Hepatocyte (in vitro differentiated cells): ENCODE measurements at regions not wholly inside any gene's neighbourhood (a gene's known extent, or its start where the extent isn't known, plus 50 kb on each side); places are given as distances from the start of the nearest gene placed in this dataset.
"Not testable (repeated sequence)": the region's sequence is repeated elsewhere in the genome, so short reads cannot be mapped to it uniquely, and the experiment has no call there.

Source experiments
- EZH2 ChIP-seq: fragments of 200-600 bp; sonication (generic); IDR thresholded peaks from 2 replicates; pipeline ENCODE4 v1.6.1; 2016; ENCODE audit warnings: antibody characterized with exemption, mild to moderate bottlenecking, borderline replicate concordance
- TF ChIP-seq, protein P1 (sequence below): fragments of 200-600 bp; sonication (generic); IDR thresholded peaks from 2 replicates; pipeline ENCODE4 v1.5.1; 2016; ENCODE audit warnings: antibody characterized with exemption, mild to moderate bottlenecking; ENCODE audit not compliant: poor library complexity

DNA sequence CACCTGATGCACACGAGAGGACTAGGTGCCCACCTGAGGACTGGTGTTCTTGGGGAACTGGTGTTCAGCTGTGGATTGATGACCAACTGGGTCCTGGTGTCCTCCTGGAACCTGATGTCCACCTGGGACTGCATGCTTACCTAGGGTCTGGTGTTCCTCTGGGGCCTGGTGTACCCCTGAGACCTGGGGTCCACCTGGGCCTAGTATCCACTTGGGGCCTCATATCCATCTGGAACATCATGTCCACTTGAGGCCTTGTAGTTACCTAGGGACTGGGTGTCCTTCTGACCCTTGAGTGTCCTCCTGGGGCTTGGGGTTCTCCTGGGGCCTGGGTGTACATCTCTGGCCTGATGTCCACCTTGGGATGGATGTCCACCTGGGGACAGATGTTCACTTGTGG lies 197.2 kb downstream of the POTEM start:
- TF ChIP-seq, protein P1, sequence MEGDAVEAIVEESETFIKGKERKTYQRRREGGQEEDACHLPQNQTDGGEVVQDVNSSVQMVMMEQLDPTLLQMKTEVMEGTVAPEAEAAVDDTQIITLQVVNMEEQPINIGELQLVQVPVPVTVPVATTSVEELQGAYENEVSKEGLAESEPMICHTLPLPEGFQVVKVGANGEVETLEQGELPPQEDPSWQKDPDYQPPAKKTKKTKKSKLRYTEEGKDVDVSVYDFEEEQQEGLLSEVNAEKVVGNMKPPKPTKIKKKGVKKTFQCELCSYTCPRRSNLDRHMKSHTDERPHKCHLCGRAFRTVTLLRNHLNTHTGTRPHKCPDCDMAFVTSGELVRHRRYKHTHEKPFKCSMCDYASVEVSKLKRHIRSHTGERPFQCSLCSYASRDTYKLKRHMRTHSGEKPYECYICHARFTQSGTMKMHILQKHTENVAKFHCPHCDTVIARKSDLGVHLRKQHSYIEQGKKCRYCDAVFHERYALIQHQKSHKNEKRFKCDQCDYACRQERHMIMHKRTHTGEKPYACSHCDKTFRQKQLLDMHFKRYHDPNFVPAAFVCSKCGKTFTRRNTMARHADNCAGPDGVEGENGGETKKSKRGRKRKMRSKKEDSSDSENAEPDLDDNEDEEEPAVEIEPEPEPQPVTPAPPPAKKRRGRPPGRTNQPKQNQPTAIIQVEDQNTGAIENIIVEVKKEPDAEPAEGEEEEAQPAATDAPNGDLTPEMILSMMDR: not testable (repeated sequence)
- not testable (repeated sequence) for TF ChIP-seq EZH2
